B cell (primary cell): ENCODE measurements at regions not wholly inside any gene's neighbourhood (a gene's known extent, or its start where the extent isn't known, plus 50 kb on each side); places are given as distances from the start of the nearest gene placed in this dataset.

Source experiments
- ATAC-seq: fragments of 200-7000 bp; cut with Tn5 transposase; one replicate; pipeline ENCODE4 v1.10.0; 2021; ENCODE audit warnings: low read depth, mild to moderate bottlenecking, moderate number of reproducible peaks, moderate library complexity
- CTCF ChIA-PET: fragments of 350-600 bp; sonication (Branson Sonifier 250); formaldehyde crosslinking; loops from one replicate; lab custom pipeline; 2021; ENCODE audit warnings: antibody characterized with exemption, inconsistent platforms; lab: Charles Lee
- POLR2A ChIA-PET: fragments of 350-600 bp; sonication (Branson Sonifier 250); formaldehyde crosslinking; loops from one replicate; lab custom pipeline; 2021; ENCODE audit warnings: antibody characterized with exemption; lab: Charles Lee
- DNase-seq: peaks from one replicate; pipeline ENCODE4 v3.0.0; 2013
- H2AFZ ChIP-seq: 2 replicates; pipeline ENCODE4 v1.6.1; 2012; ENCODE audit warnings: mild to moderate bottlenecking, low read depth, low read length; ENCODE audit not compliant: insufficient read depth, poor library complexity, severe bottlenecking
- H3K27ac ChIP-seq, 2 donors: 1 replicate in 1 of 2; 2 replicates in 1 of 2; pipeline ENCODE4 v1.5.1; 2012 to 2013; ENCODE audit warnings: low read length in 2 of 2, mild to moderate bottlenecking in 2 of 2, moderate library complexity in 1 of 2
- H3K27me3 ChIP-seq, 4 experiments: fragments of 200-600 bp in 1 of 4; sonication (generic) in 1 of 4; replicated peaks in 1 of 4; 1 replicate in 2 of 4; 2 replicates in 2 of 4; pipeline versions ENCODE4 v1.6.1 to v1.7.0; 2013 to 2016; ENCODE audit warnings: low read length in 3 of 4, mild to moderate bottlenecking in 2 of 4, mixed read lengths in 1 of 4, moderate library complexity in 1 of 4; ENCODE audit not compliant: insufficient read depth in 4 of 4, control insufficient read depth in 3 of 4; ENCODE audit errors: control extremely low read depth in 1 of 4
- H3K36me3 ChIP-seq, 2 experiments: replicated peaks in 1 of 2; 1 replicate in 1 of 2; 2 replicates in 1 of 2; pipeline versions ENCODE4 v1.6.1 to v1.7.1; 2013; ENCODE audit warnings: low read length in 1 of 2; ENCODE audit not compliant: insufficient read depth in 2 of 2, control insufficient read depth in 1 of 2; ENCODE audit errors: control extremely low read depth in 1 of 2, extremely low read depth in 1 of 2
- H3K4me1 ChIP-seq, 2 donors: fragments of 200-600 bp in 1 of 2; sonication (generic) in 1 of 2; 1 replicate in 1 of 2; 2 replicates in 1 of 2; pipeline versions ENCODE4 v1.5.1 to v1.6.1; 2013 to 2017; ENCODE audit warnings: low read length in 2 of 2; ENCODE audit not compliant: control insufficient read depth in 2 of 2, insufficient read depth in 2 of 2
- H3K4me2 ChIP-seq: replicated peaks from 2 replicates; pipeline ENCODE3; 2012; ENCODE audit warnings: mild to moderate bottlenecking, low read depth, low read length; ENCODE audit not compliant: poor library complexity, severe bottlenecking
- H3K4me3 ChIP-seq, 5 experiments: fragments of 200-600 bp in 1 of 5; sonication (generic) in 1 of 5; 1 replicate in 3 of 5; 2 replicates in 2 of 5; pipeline versions ENCODE4 v1.5.1 to v1.7.0; 2011 to 2016; ENCODE audit warnings: low read length in 4 of 5, mild to moderate bottlenecking in 4 of 5, low read depth in 2 of 5, control low read depth in 1 of 5, moderate library complexity in 1 of 5; ENCODE audit not compliant: insufficient read depth in 1 of 5; ENCODE audit errors: control extremely low read depth in 1 of 5, extremely low read depth in 1 of 5
- H3K79me2 ChIP-seq: fragments of 200-600 bp; sonication (generic); one replicate; pipeline ENCODE4 v1.6.0; 2016; ENCODE audit warnings: low read length; ENCODE audit not compliant: control insufficient read depth, insufficient read depth
- H3K9ac ChIP-seq: fragments of 200-600 bp; sonication (generic); 2 replicates; pipeline ENCODE4 v1.6.1; 2017; ENCODE audit warnings: mild to moderate bottlenecking, low read length, moderate library complexity
- H3K9me3 ChIP-seq, 3 donors: one replicate each; pipeline versions ENCODE4 v1.6.1 to v1.7.1; 2013; ENCODE audit warnings: low read length in 2 of 3; ENCODE audit not compliant: control insufficient read depth in 2 of 3, insufficient read depth in 1 of 3; ENCODE audit errors: control extremely low read depth in 1 of 3
- H4K20me1 ChIP-seq: 2 replicates; pipeline ENCODE4 v1.6.0; 2012; ENCODE audit warnings: mild to moderate bottlenecking, low read length; ENCODE audit not compliant: insufficient read depth, control insufficient read depth, poor library complexity, severe bottlenecking
- H3K27ac Mint-ChIP-seq: one replicate; pipeline ENCODE4 v1.8.0; 2021; ENCODE audit warnings: mixed read lengths
- H3K27me3 Mint-ChIP-seq: one replicate; pipeline ENCODE4 v1.8.0; 2021; ENCODE audit warnings: mixed read lengths
- H3K4me1 Mint-ChIP-seq: one replicate; pipeline ENCODE4 v1.8.0; 2021; ENCODE audit warnings: mixed read lengths
- H3K4me3 Mint-ChIP-seq: one replicate; pipeline ENCODE4 v1.8.0; 2021; ENCODE audit warnings: mixed read lengths
- H3K9me3 Mint-ChIP-seq: one replicate; pipeline ENCODE4 v1.8.0; 2022; ENCODE audit warnings: mixed read lengths; ENCODE audit not compliant: insufficient read depth
- CTCF ChIP-seq: fragments of 200-600 bp; IDR thresholded peaks from one replicate; pipeline ENCODE4 v1.8.0; 2022; ENCODE audit warnings: antibody characterized with exemption, mild to moderate bottlenecking
- EZH2 ChIP-seq: IDR thresholded peaks from 2 replicates; pipeline ENCODE4 v1.6.1; 2012; ENCODE audit warnings: borderline replicate concordance, low read depth, mild to moderate bottlenecking, moderate library complexity, low read length; ENCODE audit not compliant: insufficient read depth, poor library complexity, severe bottlenecking
- WGBS: methylation state at CpG from one replicate; pipeline ENCODE4 v1.1.5; 2013; ENCODE audit warnings: missing lambda C conversion rate; ENCODE audit not compliant: insufficient coverage; 5-methylcytosine and 5-hydroxymethylcytosine counted together
- intact Hi-C: fragments of 100-400 bp; cut with micrococcal nuclease; formaldehyde crosslinking; loops from one replicate; pipeline ENCODE4 v1.10.0; 2022

DNA sequence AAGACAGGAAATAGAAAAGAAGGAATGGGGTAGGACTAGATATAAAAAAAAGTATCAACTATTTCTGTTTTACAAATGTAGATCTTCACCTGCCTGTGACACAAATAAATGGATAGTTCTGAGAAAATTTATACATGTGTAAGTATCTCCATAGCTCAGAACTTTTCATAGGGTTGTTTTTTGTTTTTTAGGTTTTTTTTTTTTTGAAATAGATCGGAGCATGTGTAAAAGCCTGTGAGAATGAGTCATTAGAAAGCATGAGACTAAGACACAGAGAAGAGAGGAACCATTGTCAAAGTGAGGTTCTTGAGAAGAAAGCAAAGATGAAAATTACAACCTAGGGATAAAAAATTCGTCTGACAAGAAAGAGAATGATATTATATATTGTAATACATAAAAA is 481.6 kb downstream of the PABPC4L start:
- Mint-ChIP-seq H3K27ac (no peak overlapping the region), H3K4me3 (no peak overlapping the region), H3K27me3 (no peaks in the 10 kb centered on the region), H3K4me1 (no peaks in the 10 kb centered on the region), H3K9me3 (no peaks in the 10 kb centered on the region)
- ATAC-seq (no peak), DNase-seq (no peak)
- ChIA-PET CTCF (no interaction called here), POLR2A (no interaction called here)
- Histone ChIP-seq H3K79me2 (no peaks in the 10 kb centered on the region), H4K20me1 (no peaks in the 10 kb centered on the region), H3K36me3 (no peaks in the 10 kb centered on the region), H3K4me1 (no peaks in the 10 kb centered on the region), H3K27me3 (no peaks in the 10 kb centered on the region), H3K27ac (no peak overlapping the region), H3K4me2 (no peak overlapping the region), H2AFZ (no peak overlapping the region), H3K9ac (no peak overlapping the region), H3K4me3 (no peak overlapping the region), H3K9me3 (peaks cover 0 to 1% (median 0%) of the 10 kb centered on the region in 3 donors)
- intact Hi-C loops, result no loop called here
- no peak for TF ChIP-seq EZH2
- TF ChIP-seq CTCF, result no peak
- no CpG with 5 or more reads among the region's 2 CpGs for WGBS

DNA sequence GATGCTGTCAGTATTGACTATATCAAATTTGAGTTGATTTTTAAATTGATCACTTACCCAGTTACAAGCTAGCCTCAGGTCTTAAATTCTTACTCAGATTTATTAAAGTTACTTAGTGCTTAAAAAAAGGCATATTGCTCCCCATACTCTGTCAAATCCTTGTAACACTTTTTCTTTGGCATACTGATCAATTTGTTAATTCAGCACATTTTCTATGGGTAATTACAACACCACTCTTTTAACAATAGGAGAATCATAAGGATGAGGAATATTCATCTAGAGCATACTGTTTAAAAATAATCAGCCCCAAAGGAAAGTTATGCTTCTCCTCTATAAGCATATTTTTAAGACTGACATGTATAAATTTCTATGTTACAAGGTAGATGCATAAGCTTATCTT is 482.5 kb downstream of the PABPC4L start:
- no peaks in the 10 kb centered on the region for H3K36me3 ChIP-seq
- ChIA-PET CTCF (no interaction called here), POLR2A (no interaction called here)
- H2AFZ ChIP-seq, result no peak overlapping the region
- no peak overlapping the region for H3K4me3 ChIP-seq
- Mint-ChIP-seq H3K4me1 (no peaks in the 10 kb centered on the region), H3K4me3 (no peak overlapping the region), H3K27me3 (no peaks in the 10 kb centered on the region), H3K27ac (no peak overlapping the region), H3K9me3 (no peaks in the 10 kb centered on the region)
- no peak overlapping the region for H3K9ac ChIP-seq
- no peak overlapping the region for H3K4me2 ChIP-seq
- peaks cover 0 to 1% (median 0%) of the 10 kb centered on the region in 3 donors for H3K9me3 ChIP-seq
- TF ChIP-seq CTCF (no peak), EZH2 (no peak)
- no peaks in the 10 kb centered on the region for H3K27me3 ChIP-seq
- H3K27ac ChIP-seq, result no peak overlapping the region
- no peak for DNase-seq
- ATAC-seq, result no peak
- no peaks in the 10 kb centered on the region for H3K79me2 ChIP-seq
- H4K20me1 ChIP-seq, result no peaks in the 10 kb centered on the region
- intact Hi-C loops, result no loop called here
- no peaks in the 10 kb centered on the region for H3K4me1 ChIP-seq
